GM23248 (cell line): ENCODE measurements at regions not wholly inside any gene's neighbourhood (a gene's known extent, or its start where the extent isn't known, plus 50 kb on each side); places are given as distances from the start of the nearest gene placed in this dataset.
"Not testable (repeated sequence)": the region's sequence is repeated elsewhere in the genome, so short reads cannot be mapped to it uniquely, and the experiment has no call there.

Experiments used
- DNase-seq: peaks from one replicate; pipeline ENCODE4 v3.0.0-alpha.2; 2015
- H2AFZ ChIP-seq: fragments of 200-600 bp; sonication (generic); 2 replicates; pipeline ENCODE4 v1.6.1; 2016; ENCODE audit warnings: antibody characterized with exemption
- H3F3A ChIP-seq: fragments of 200-600 bp; sonication (generic); 2 replicates; pipeline ENCODE4 v1.6.1; 2016; ENCODE audit warnings: mild to moderate bottlenecking, antibody characterized with exemption, mixed run types; ENCODE audit not compliant: insufficient read depth
- H3K27ac ChIP-seq: fragments of 200-600 bp; sonication (generic); 2 replicates; pipeline ENCODE4 v1.5.1; 2016; ENCODE audit warnings: mild to moderate bottlenecking
- H3K27me3 ChIP-seq: fragments of 200-600 bp; sonication (generic); replicated peaks from 2 replicates; pipeline ENCODE4 v1.6.1; 2016; ENCODE audit warnings: mild to moderate bottlenecking; ENCODE audit not compliant: insufficient read depth
- H3K36me3 ChIP-seq: fragments of 200-600 bp; sonication (generic); 2 replicates; pipeline ENCODE4 v1.6.1; 2016; ENCODE audit warnings: low read depth, mild to moderate bottlenecking
- H3K4me1 ChIP-seq: fragments of 200-600 bp; sonication (generic); 2 replicates; pipeline ENCODE4 v1.6.1; 2016; ENCODE audit warnings: mild to moderate bottlenecking; ENCODE audit not compliant: insufficient read depth
- H3K4me2 ChIP-seq: fragments of 200-600 bp; sonication (generic); one replicate; pipeline ENCODE4 v1.6.1; 2016; ENCODE audit warnings: mild to moderate bottlenecking; ENCODE audit not compliant: unreplicated experiment
- H3K4me3 ChIP-seq: fragments of 200-600 bp; sonication (generic); 2 replicates; pipeline ENCODE4 v1.5.1; 2016; ENCODE audit warnings: mild to moderate bottlenecking
- H3K79me2 ChIP-seq: fragments of 200-600 bp; sonication (generic); 2 replicates; pipeline ENCODE4 v1.6.1; 2016; ENCODE audit warnings: mild to moderate bottlenecking; ENCODE audit not compliant: insufficient read depth
- H3K9ac ChIP-seq: fragments of 200-600 bp; sonication (generic); 2 replicates; pipeline ENCODE4 v1.6.1; 2016; ENCODE audit warnings: mild to moderate bottlenecking
- H3K9me2 ChIP-seq: fragments of 200-600 bp; sonication (generic); 2 replicates; pipeline ENCODE4 v1.6.1; 2016; ENCODE audit warnings: mixed run types, mild to moderate bottlenecking, moderate library complexity; ENCODE audit not compliant: insufficient read depth
- H3K9me3 ChIP-seq: fragments of 200-600 bp; sonication (generic); one replicate; pipeline ENCODE4 v1.6.1; 2017; ENCODE audit warnings: low read depth
- H4K20me1 ChIP-seq: fragments of 200-600 bp; sonication (generic); 2 replicates; pipeline ENCODE4 v1.6.0; 2016; ENCODE audit not compliant: insufficient read depth
- EZH2 ChIP-seq: fragments of 200-600 bp; sonication (generic); IDR thresholded peaks from 2 replicates; pipeline ENCODE4 v1.6.1; 2018; ENCODE audit warnings: antibody characterized with exemption, mild to moderate bottlenecking; ENCODE audit not compliant: insufficient read depth, poor library complexity, severe bottlenecking
- EZH2phosphoT487 ChIP-seq: fragments of 200-600 bp; sonication (generic); IDR thresholded peaks from 2 replicates; pipeline ENCODE4 v1.6.1; 2018; ENCODE audit warnings: antibody characterized with exemption, moderate library complexity, mild to moderate bottlenecking, low read depth; ENCODE audit not compliant: insufficient read depth
- WGBS, 2 experiments: methylation state at CpG; one replicate each; pipeline ENCODE4 v1.1.6; 2015 to 2017; ENCODE audit warnings: low lambda C conversion rate in 2 of 2, low coverage in 1 of 2; ENCODE audit errors: missing lambda C conversion rate in 2 of 2; 5-methylcytosine and 5-hydroxymethylcytosine counted together
- in situ Hi-C: fragments of 300-500 bp; cut with MboI; formaldehyde crosslinking; loops from 2 replicates; pipeline ENCODE4 v1.15.0; 2020

DNA sequence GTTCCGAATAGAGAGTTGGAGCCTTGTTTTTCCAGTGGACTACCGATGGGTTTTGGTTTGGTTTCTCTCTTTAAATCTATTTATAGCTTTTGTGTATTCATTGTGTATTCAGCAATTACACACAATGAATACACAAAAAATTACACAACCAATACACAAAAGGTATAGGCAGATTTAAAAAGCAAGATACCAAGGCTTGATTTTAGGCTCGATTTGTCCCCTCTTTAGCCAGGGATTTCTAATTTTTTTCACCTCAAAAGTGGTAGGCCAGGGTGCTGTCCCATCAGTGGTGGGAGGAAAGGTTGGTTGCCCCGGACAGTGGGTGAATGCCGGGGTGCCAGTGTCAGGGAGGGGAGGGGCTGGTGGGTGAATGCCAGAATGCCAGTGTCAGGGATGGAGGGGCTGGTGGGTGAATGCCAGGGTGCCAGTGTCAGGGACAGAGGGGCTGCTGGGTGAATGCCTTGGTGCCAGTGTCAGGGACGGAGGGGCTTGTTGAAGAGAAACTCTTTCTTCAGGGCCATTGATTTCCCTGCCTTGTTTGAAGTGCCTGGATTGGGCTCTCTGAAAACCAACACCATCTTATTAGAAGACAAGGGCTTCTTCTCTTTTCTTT lies 186.2 kb downstream of the GOLGA6L6 start:
- Histone ChIP-seq H3K79me2 (no peaks in the 10 kb centered on the region), H3F3A (no peaks in the 10 kb centered on the region), H3K9me3 (no peaks in the 10 kb centered on the region), H3K27ac (no peak overlapping the region), H3K4me2 (no peak overlapping the region), H2AFZ (no peak overlapping the region), H3K4me1 (no peaks in the 10 kb centered on the region), H4K20me1 (no peaks in the 10 kb centered on the region), H3K4me3 (no peak overlapping the region), H3K9ac (no peak overlapping the region), H3K27me3 (no peaks in the 10 kb centered on the region), H3K9me2 (no peaks in the 10 kb centered on the region), H3K36me3 (no peaks in the 10 kb centered on the region)
- DNase-seq = no peak
- TF ChIP-seq EZH2 (no peak), EZH2phosphoT487 (no peak)
- in situ Hi-C loops = no loop called here
- WGBS, 2 experiments = 38 to 42% methylated on average over 6 of the region's 6 CpGs

DNA sequence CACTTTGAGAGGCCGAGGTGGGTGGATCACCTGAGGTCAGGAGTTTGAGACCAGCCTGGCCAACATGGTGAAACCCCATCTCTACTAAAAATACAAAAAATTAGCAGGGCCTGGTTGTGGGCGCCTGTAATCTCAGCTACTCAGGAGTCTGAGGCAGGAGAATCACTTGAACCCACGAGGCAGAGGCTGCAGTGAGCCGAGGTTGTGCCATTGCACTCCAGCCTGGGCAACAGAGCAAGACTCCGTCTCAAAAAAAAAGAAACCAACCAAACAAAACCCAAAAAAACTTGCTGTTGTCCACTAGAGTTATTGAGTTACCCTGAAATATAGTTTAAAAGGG lies 186.7 kb downstream of the GOLGA6L6 start:
- H3K9ac ChIP-seq, H4K20me1 ChIP-seq, DNase-seq, H3K4me3 ChIP-seq, H3K27ac ChIP-seq, H3K9me3 ChIP-seq, in situ Hi-C loops, H3K4me2 ChIP-seq, H3K4me1 ChIP-seq, H3K27me3 ChIP-seq, H3K9me2 ChIP-seq, H3F3A ChIP-seq, H2AFZ ChIP-seq, H3K79me2 ChIP-seq, H3K36me3 ChIP-seq: not testable (repeated sequence)
- WGBS, 2 experiments = 17 to 18% methylated on average over 5 of the region's 5 CpGs

GRCh38 chr15:20353966-20354883 lies 187.4 kb downstream of the GOLGA6L6 start:
- no peaks in the 10 kb centered on the region for H3K9me3 ChIP-seq
- WGBS, 2 experiments = 28 to 31% methylated on average over 14 of the region's 14 CpGs

DNA sequence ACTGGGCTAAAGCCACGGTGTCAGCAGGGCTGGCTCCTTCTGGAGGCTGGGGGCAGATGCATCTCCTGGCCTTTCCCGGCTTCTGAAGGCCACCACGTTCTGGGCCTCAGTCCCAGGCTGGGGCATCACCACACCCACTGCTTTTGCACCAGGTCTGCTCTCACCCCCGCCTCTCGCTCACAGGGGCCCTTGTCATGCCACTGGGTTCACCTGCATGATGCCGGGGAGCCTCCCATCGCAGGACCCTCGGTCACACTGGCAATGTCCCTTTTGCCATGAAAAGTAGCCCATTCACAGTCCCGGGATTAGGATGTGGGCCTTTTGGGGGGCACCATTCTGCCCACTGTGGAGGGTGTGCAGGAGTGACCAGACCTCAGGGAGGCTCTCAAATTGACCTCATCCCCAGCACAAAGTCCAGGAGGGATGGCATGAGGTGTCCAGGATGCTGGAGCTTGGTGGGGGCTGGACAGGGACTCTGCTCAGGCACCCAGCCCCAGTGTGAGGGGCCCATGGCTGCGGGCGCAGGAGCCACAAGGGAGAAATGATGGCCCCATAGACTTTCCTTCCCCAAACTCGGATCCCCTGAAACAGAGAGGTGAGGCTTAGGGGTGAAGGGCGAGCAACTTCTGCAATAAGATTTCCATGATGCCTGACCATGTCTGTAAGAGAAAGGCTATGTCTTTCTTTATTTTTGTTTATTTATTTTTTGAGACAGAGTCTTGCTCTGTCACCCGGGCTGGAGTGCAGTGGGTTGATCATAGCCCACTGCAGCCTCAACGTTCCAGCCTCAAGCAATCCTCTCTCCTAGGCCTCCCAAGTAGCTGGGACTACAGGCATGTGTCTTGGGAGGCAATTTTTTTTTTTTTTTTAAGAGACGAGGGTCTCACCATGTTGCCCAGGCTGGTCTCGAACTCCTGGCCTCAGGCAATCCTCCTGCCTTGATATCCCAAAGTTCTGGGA lies 189.1 kb downstream of the GOLGA6L6 start:
- no peaks in the 10 kb centered on the region for H3K9me3 ChIP-seq
- no peaks in the 10 kb centered on the region for H3K9me2 ChIP-seq

More at GRCh38 chr15:20353966-20354883, 187.4 kb downstream of the GOLGA6L6 start:
- Histone ChIP-seq H2AFZ (no peak overlapping the region), H3K4me1 (no peaks in the 10 kb centered on the region), H3K4me3 (no peak overlapping the region), H3F3A (no peaks in the 10 kb centered on the region), H3K36me3 (no peaks in the 10 kb centered on the region), H3K27me3 (no peaks in the 10 kb centered on the region), H3K79me2 (no peaks in the 10 kb centered on the region), H3K9me2 (no peaks in the 10 kb centered on the region), H4K20me1 (no peaks in the 10 kb centered on the region), H3K27ac (no peak overlapping the region), H3K4me2 (no peak overlapping the region), H3K9ac (no peak overlapping the region)
- in situ Hi-C loops = no loop called here
- DNase-seq = no peak
- TF ChIP-seq EZH2 (no peak), EZH2phosphoT487 (no peak)

More for the DNA sequence above, 189.1 kb downstream of the GOLGA6L6 start:
- Histone ChIP-seq H3K4me1 (no peaks in the 10 kb centered on the region), H3K4me2 (no peak overlapping the region), H3K79me2 (no peaks in the 10 kb centered on the region), H2AFZ (no peak overlapping the region), H3K27me3 (no peaks in the 10 kb centered on the region), H3F3A (no peaks in the 10 kb centered on the region), H3K9ac (no peak overlapping the region), H4K20me1 (no peaks in the 10 kb centered on the region), H3K36me3 (no peaks in the 10 kb centered on the region), H3K27ac (no peak overlapping the region), H3K4me3 (no peak overlapping the region)
- no peak for DNase-seq
- 23 to 27% methylated on average over 17 of the region's 17 CpGs for WGBS, 2 experiments
- in situ Hi-C loops = no loop called here
- TF ChIP-seq EZH2 (no peak), EZH2phosphoT487 (no peak)
